ENCODE measurements at regions not wholly inside any gene's neighbourhood (a gene's known extent, or its start where the extent isn't known, plus 50 kb on each side); places are given as distances from the start of the nearest gene placed in this dataset.

DNA sequence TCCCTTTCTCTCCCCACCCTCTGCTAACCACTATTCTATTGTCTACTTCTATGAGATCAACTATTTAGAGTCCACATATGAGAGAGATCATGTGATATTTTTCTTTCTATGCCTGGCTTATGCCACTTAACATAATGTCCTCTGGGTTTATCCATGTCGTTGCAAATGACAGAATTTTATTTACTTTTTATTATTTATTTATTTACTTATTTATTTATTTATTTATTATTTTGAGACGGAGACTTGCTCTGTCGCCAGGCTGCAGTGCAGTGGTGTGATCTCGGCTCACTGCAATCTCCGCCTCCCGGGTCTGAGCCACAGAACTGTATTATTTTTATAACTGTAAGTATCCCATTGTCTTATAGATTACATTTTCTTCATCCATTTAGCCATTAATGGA is 443.4 kb upstream of the CDH19 start (continued):
- no peak for TF ChIP-seq SP1 (IDR thresholded peaks at IDR 0.05)
- TF ChIP-seq JUND (IDR thresholded peaks at IDR 0.05), result no peak
- TF ChIP-seq EGR1 (IDR thresholded peaks at IDR 0.05; ENCODE audit: low read depth in 2 of 2), result no peak
- TF ChIP-seq FOXA2 (IDR thresholded peaks at IDR 0.05), result no peak

DNA sequence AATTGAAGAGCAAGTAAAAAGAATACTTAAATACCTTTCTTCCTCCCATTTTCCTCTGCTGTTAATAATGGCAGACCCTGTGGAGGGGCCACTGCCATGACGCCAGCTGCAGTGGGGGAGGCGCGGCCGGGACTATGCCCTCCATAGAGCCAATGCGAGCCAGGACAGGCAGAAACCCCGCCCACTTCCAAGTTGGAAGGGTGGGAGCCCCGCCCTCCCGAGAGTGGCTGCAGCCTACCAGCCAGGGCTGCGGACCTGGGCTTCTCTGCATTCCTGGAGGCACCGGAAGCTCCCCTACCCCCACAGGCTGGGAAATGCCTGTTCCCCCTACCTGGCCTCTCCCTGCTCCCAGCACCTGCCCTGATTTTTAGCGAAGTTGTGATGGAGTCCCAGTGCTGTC is 439.4 kb upstream of the CDH19 start:
- WGBS, result 91% methylated on average over 11 of the region's 11 CpGs

More for the DNA sequence above, 439.4 kb upstream of the CDH19 start:
- Histone ChIP-seq H3K4me1 (ENCODE audit: control insufficient read depth in 4 of 4, insufficient read depth in 4 of 4, low read length in 3 of 4) (no peaks in the 10 kb centered on the region), H3K27me3 (ENCODE audit: control insufficient read depth in 4 of 4, insufficient read depth in 4 of 4, low read length in 3 of 4) (peaks cover 0 to 3% (median 0%) of the 10 kb centered on the region in 4 donors), H3K9ac (ENCODE audit: low read depth in 1 of 2, low read length in 2 of 2) (no peak overlapping the region), H3K4me3 (ENCODE audit: low read depth in 1 of 3, low read length in 3 of 3) (no peak overlapping the region), H3K36me3 (ENCODE audit: control insufficient read depth in 4 of 4, insufficient read depth in 3 of 4, low read depth in 1 of 4, low read length in 3 of 4) (no peaks in the 10 kb centered on the region), H3K27ac (ENCODE audit: low read depth in 1 of 2, low read length in 2 of 2) (no peak overlapping the region), H3K9me3 (ENCODE audit: control insufficient read depth in 4 of 4, low read length in 3 of 4) (no peaks in the 10 kb centered on the region)
- DNase-seq (ENCODE audit: low spot score), result no peak
- TF ChIP-seq, protein P1, sequence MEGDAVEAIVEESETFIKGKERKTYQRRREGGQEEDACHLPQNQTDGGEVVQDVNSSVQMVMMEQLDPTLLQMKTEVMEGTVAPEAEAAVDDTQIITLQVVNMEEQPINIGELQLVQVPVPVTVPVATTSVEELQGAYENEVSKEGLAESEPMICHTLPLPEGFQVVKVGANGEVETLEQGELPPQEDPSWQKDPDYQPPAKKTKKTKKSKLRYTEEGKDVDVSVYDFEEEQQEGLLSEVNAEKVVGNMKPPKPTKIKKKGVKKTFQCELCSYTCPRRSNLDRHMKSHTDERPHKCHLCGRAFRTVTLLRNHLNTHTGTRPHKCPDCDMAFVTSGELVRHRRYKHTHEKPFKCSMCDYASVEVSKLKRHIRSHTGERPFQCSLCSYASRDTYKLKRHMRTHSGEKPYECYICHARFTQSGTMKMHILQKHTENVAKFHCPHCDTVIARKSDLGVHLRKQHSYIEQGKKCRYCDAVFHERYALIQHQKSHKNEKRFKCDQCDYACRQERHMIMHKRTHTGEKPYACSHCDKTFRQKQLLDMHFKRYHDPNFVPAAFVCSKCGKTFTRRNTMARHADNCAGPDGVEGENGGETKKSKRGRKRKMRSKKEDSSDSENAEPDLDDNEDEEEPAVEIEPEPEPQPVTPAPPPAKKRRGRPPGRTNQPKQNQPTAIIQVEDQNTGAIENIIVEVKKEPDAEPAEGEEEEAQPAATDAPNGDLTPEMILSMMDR (IDR thresholded peaks at IDR 0.05; ENCODE audit: low read depth, low read length, missing input control), result no peak
- TF ChIP-seq SP1 (IDR thresholded peaks at IDR 0.05) (no peak), RAD21 (IDR thresholded peaks at IDR 0.05) (no peak), RXRA (IDR thresholded peaks at IDR 0.05) (no peak), HNF4A (conservative IDR thresholded peaks at IDR 0.05) (no peak), TAF1 (conservative IDR thresholded peaks at IDR 0.05) (no peak), NR2F2 (IDR thresholded peaks at IDR 0.05) (no peak), YY1 (IDR thresholded peaks at IDR 0.05) (no peak), HNF4G (IDR thresholded peaks at IDR 0.05) (no peak), FOXA2 (IDR thresholded peaks at IDR 0.05) (no peak), JUND (IDR thresholded peaks at IDR 0.05) (no peak), EGR1 (IDR thresholded peaks at IDR 0.05; ENCODE audit: low read depth in 2 of 2) (no peak), GABPA (IDR thresholded peaks at IDR 0.05 in 1 of 2, conservative IDR thresholded peaks at IDR 0.05 in 1 of 2) (no peak)
- TF ChIP-seq, protein P2, sequence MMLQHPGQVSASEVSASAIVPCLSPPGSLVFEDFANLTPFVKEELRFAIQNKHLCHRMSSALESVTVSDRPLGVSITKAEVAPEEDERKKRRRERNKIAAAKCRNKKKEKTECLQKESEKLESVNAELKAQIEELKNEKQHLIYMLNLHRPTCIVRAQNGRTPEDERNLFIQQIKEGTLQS (IDR thresholded peaks at IDR 0.05), result no peak
- TF ChIP-seq, protein P3, sequence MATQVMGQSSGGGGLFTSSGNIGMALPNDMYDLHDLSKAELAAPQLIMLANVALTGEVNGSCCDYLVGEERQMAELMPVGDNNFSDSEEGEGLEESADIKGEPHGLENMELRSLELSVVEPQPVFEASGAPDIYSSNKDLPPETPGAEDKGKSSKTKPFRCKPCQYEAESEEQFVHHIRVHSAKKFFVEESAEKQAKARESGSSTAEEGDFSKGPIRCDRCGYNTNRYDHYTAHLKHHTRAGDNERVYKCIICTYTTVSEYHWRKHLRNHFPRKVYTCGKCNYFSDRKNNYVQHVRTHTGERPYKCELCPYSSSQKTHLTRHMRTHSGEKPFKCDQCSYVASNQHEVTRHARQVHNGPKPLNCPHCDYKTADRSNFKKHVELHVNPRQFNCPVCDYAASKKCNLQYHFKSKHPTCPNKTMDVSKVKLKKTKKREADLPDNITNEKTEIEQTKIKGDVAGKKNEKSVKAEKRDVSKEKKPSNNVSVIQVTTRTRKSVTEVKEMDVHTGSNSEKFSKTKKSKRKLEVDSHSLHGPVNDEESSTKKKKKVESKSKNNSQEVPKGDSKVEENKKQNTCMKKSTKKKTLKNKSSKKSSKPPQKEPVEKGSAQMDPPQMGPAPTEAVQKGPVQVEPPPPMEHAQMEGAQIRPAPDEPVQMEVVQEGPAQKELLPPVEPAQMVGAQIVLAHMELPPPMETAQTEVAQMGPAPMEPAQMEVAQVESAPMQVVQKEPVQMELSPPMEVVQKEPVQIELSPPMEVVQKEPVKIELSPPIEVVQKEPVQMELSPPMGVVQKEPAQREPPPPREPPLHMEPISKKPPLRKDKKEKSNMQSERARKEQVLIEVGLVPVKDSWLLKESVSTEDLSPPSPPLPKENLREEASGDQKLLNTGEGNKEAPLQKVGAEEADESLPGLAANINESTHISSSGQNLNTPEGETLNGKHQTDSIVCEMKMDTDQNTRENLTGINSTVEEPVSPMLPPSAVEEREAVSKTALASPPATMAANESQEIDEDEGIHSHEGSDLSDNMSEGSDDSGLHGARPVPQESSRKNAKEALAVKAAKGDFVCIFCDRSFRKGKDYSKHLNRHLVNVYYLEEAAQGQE (IDR thresholded peaks at IDR 0.05), result no peak
- TF ChIP-seq, protein P4, sequence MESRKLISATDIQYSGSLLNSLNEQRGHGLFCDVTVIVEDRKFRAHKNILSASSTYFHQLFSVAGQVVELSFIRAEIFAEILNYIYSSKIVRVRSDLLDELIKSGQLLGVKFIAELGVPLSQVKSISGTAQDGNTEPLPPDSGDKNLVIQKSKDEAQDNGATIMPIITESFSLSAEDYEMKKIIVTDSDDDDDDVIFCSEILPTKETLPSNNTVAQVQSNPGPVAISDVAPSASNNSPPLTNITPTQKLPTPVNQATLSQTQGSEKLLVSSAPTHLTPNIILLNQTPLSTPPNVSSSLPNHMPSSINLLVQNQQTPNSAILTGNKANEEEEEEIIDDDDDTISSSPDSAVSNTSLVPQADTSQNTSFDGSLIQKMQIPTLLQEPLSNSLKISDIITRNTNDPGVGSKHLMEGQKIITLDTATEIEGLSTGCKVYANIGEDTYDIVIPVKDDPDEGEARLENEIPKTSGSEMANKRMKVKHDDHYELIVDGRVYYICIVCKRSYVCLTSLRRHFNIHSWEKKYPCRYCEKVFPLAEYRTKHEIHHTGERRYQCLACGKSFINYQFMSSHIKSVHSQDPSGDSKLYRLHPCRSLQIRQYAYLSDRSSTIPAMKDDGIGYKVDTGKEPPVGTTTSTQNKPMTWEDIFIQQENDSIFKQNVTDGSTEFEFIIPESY (IDR thresholded peaks at IDR 0.05), result no peak
- TF ChIP-seq, protein P5, sequence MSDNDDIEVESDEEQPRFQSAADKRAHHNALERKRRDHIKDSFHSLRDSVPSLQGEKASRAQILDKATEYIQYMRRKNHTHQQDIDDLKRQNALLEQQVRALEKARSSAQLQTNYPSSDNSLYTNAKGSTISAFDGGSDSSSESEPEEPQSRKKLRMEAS (IDR thresholded peaks at IDR 0.05), result no peak

Measured in liver (tissue), 8 donors.